IMR-90 (cell line): ENCODE measurements at regions not wholly inside any gene's neighbourhood (a gene's known extent, or its start where the extent isn't known, plus 50 kb on each side); places are given as distances from the start of the nearest gene placed in this dataset.

Experiments used
- ATAC-seq: fragments of 200-7000 bp; cut with Tn5 transposase; 2 replicates; pipeline ENCODE4 v1.9.1; 2020; ENCODE audit warnings: low read depth, mild to moderate bottlenecking, moderate library complexity
- BruUV-seq: library from RNA; stranded (reverse); fragments of 400-500 nt; replicated peaks from 2 replicates; lab custom pipeline; 2021; lab: Mats Ljungman, UMichigan
- CTCF ChIA-PET: fragments of 300-600 bp; formaldehyde crosslinking; extraction: SDS; loops from one replicate; lab custom pipeline; 2021; ENCODE audit warnings: antibody characterized with exemption; lab: Yijun Ruan, JAX
- POLR2A ChIA-PET: fragments of 300-600 bp; sonication (Branson Sonifier 250); formaldehyde crosslinking; loops from one replicate; lab custom pipeline; 2022; ENCODE audit warnings: antibody characterized with exemption; ENCODE audit not compliant: unreplicated experiment; lab: Charles Lee
- DNase-seq: peaks from one replicate; pipeline ENCODE4 v3.0.0; 2013
- H2AFZ ChIP-seq: replicated peaks from 2 replicates; pipeline ENCODE3; 2013; ENCODE audit warnings: low read length, mild to moderate bottlenecking; ENCODE audit not compliant: poor library complexity
- H2AK5ac ChIP-seq: 2 replicates; pipeline ENCODE4 v1.6.1; 2013; ENCODE audit warnings: low read depth, low read length, inconsistent platforms
- H2AK9ac ChIP-seq: replicated peaks from 2 replicates; pipeline ENCODE3; 2013; ENCODE audit warnings: mild to moderate bottlenecking, low read depth, low read length, moderate library complexity; ENCODE audit not compliant: poor library complexity
- H2BK120ac ChIP-seq: 2 replicates; pipeline ENCODE4 v1.6.1; 2013; ENCODE audit warnings: low read depth, low read length, inconsistent platforms
- H2BK15ac ChIP-seq: 3 replicates; pipeline ENCODE4 v1.6.1; 2013; ENCODE audit warnings: low read depth, low read length, inconsistent platforms
- H2BK20ac ChIP-seq: 2 replicates; pipeline ENCODE4 v1.6.1; 2013; ENCODE audit warnings: low read depth, mild to moderate bottlenecking, inconsistent platforms, low read length, moderate library complexity
- H2BK5ac ChIP-seq: 2 replicates; pipeline ENCODE4 v1.6.1; 2013; ENCODE audit warnings: mild to moderate bottlenecking, low read depth, low read length, inconsistent platforms; ENCODE audit not compliant: poor library complexity, severe bottlenecking
- H3K14ac ChIP-seq: replicated peaks from 2 replicates; pipeline ENCODE4 v1.6.1; 2013; ENCODE audit warnings: low read depth, low read length, inconsistent platforms
- H3K18ac ChIP-seq: 2 replicates; pipeline ENCODE4 v1.6.1; 2013; ENCODE audit warnings: low read depth, low read length, control low read depth
- H3K23ac ChIP-seq: 2 replicates; pipeline ENCODE4 v1.6.1; 2013; ENCODE audit warnings: low read depth, low read length, inconsistent platforms
- H3K27ac ChIP-seq: 2 replicates; pipeline ENCODE4 v1.5.1; 2013; ENCODE audit warnings: mild to moderate bottlenecking, control low read depth, low read length; ENCODE audit not compliant: insufficient read depth
- H3K27me3 ChIP-seq: 2 replicates; pipeline ENCODE4 v1.6.1; 2013; ENCODE audit warnings: low read length; ENCODE audit not compliant: control insufficient read depth, insufficient read depth
- H3K36me3 ChIP-seq: 2 replicates; pipeline ENCODE4 v1.6.1; 2013; ENCODE audit warnings: low read length, mixed read lengths; ENCODE audit not compliant: control insufficient read depth, insufficient read depth
- H3K4ac ChIP-seq: 2 replicates; pipeline ENCODE4 v1.6.1; 2013; ENCODE audit warnings: low read depth, low read length, inconsistent platforms
- H3K4me1 ChIP-seq: 2 replicates; pipeline ENCODE4 v1.6.1; 2013; ENCODE audit warnings: low read length, mixed read lengths; ENCODE audit not compliant: control insufficient read depth, insufficient read depth
- H3K4me2 ChIP-seq: 2 replicates; pipeline ENCODE4 v1.6.1; 2013; ENCODE audit warnings: low read depth, mild to moderate bottlenecking, control low read depth, low read length, moderate library complexity
- H3K4me3 ChIP-seq: 2 replicates; pipeline ENCODE4 v1.5.1; 2013; ENCODE audit warnings: low read depth, mild to moderate bottlenecking, control low read depth, low read length, moderate library complexity; ENCODE audit not compliant: insufficient read depth
- H3K56ac ChIP-seq: 2 replicates; pipeline ENCODE4 v1.6.1; 2013; ENCODE audit warnings: low read length, inconsistent platforms; ENCODE audit not compliant: insufficient read depth; ENCODE audit errors: extremely low read depth
- H3K79me1 ChIP-seq, 2 experiments: 2 replicates each; pipeline ENCODE4 v1.6.1; 2013; ENCODE audit warnings: low read length in 2 of 2, inconsistent platforms in 1 of 2, low read depth in 1 of 2
- H3K9ac ChIP-seq: 2 replicates; pipeline ENCODE4 v1.6.1; 2013; ENCODE audit warnings: low read depth, low read length, control low read depth
- H3K9me1 ChIP-seq: 2 replicates; pipeline ENCODE4 v1.6.1; 2013; ENCODE audit warnings: low read length, inconsistent platforms; ENCODE audit not compliant: insufficient read depth
- H3K9me3 ChIP-seq: 2 replicates; pipeline ENCODE4 v1.6.1; 2013; ENCODE audit warnings: low read length; ENCODE audit not compliant: control insufficient read depth, insufficient read depth
- H4K20me1 ChIP-seq: 2 replicates; pipeline ENCODE4 v1.6.1; 2013; ENCODE audit warnings: low read length, inconsistent platforms; ENCODE audit not compliant: insufficient read depth
- H4K5ac ChIP-seq: 2 replicates; pipeline ENCODE4 v1.6.1; 2013; ENCODE audit warnings: mild to moderate bottlenecking, low read depth, low read length, control low read depth
- H4K8ac ChIP-seq, 2 experiments: 2 replicates each; pipeline ENCODE4 v1.6.1; 2013; ENCODE audit warnings: low read depth in 2 of 2, low read length in 2 of 2, control low read depth in 1 of 2, inconsistent platforms in 1 of 2
- H4K91ac ChIP-seq: 2 replicates; pipeline ENCODE4 v1.6.1; 2013; ENCODE audit warnings: low read depth, low read length, inconsistent platforms; ENCODE audit not compliant: insufficient read depth
- BHLHE40 ChIP-seq: fragments of 150-350 bp; IDR thresholded peaks from 2 replicates; pipeline ENCODE4 v1.6.1; 2016; ENCODE audit warnings: mild to moderate bottlenecking, low read depth, low read length
- CEBPB ChIP-seq: IDR thresholded peaks from 2 replicates; pipeline ENCODE4 v1.6.1; 2012; ENCODE audit warnings: low read depth, low read length, improper control_type of control experiment
- CHD1 ChIP-seq: IDR thresholded peaks from 2 replicates; pipeline ENCODE4 v1.6.1; 2012; ENCODE audit warnings: low read depth, low read length, improper control_type of control experiment
- FOS ChIP-seq: fragments of 150-350 bp; IDR thresholded peaks from 2 replicates; pipeline ENCODE4 v1.6.1; 2016; ENCODE audit warnings: low read depth, low read length
- MAFK ChIP-seq: IDR thresholded peaks from 2 replicates; pipeline ENCODE4 v1.6.1; 2012; ENCODE audit warnings: low read depth, low read length, improper control_type of control experiment
- MAZ ChIP-seq: IDR thresholded peaks from 2 replicates; pipeline ENCODE4 v1.6.1; 2012; ENCODE audit warnings: low read depth, mild to moderate bottlenecking, low read length, improper control_type of control experiment, moderate library complexity, borderline replicate concordance
- MXI1 ChIP-seq: IDR thresholded peaks from 2 replicates; pipeline ENCODE4 v1.6.1; 2012; ENCODE audit warnings: low read depth, mild to moderate bottlenecking, low read length, moderate library complexity, borderline replicate concordance
- NFE2L2 ChIP-seq: fragments of 150-350 bp; IDR thresholded peaks from 2 replicates; pipeline ENCODE4 v1.6.1; 2016; ENCODE audit warnings: low read depth, mild to moderate bottlenecking, low read length
- POLR2A ChIP-seq: IDR thresholded peaks from 2 replicates; pipeline ENCODE4 v1.6.1; 2012; ENCODE audit warnings: mild to moderate bottlenecking, low read depth, low read length
- RAD21 ChIP-seq: IDR thresholded peaks from 2 replicates; pipeline ENCODE4 v1.6.1; 2012; ENCODE audit warnings: low read length, improper control_type of control experiment
- RCOR1 ChIP-seq: IDR thresholded peaks from 2 replicates; pipeline ENCODE4 v1.6.1; 2012; ENCODE audit warnings: mild to moderate bottlenecking, low read length, improper control_type of control experiment; ENCODE audit not compliant: insufficient replicate concordance
- RFX5 ChIP-seq: IDR thresholded peaks from 2 replicates; pipeline ENCODE4 v1.8.0; 2012; ENCODE audit warnings: low read depth, mild to moderate bottlenecking, low read length, moderate library complexity
- SMC3 ChIP-seq: fragments of 150-350 bp; IDR thresholded peaks from 2 replicates; pipeline ENCODE4 v1.6.1; 2016; ENCODE audit warnings: low read depth, mild to moderate bottlenecking, antibody characterized with exemption, low read length, moderate library complexity
- WGBS, 2 experiments: methylation state at CpG; one replicate each; pipeline versions ENCODE4 v1.1.5 to v1.1.7; 2013; ENCODE audit warnings: missing lambda C conversion rate in 2 of 2; ENCODE audit not compliant: insufficient read length in 1 of 2; ENCODE audit errors: extremely low coverage in 2 of 2; 5-methylcytosine and 5-hydroxymethylcytosine counted together
- dilution Hi-C: fragments of 300-500 bp; cut with HindIII; formaldehyde crosslinking; loops from one replicate; pipeline ENCODE4 v1.14.3; 2018; ENCODE audit warnings: low sequenced_read_pairs; ENCODE audit not compliant: unreplicated experiment
- in situ Hi-C: fragments of 300-500 bp; cut with MboI; formaldehyde crosslinking; loops from 3 replicates; pipeline ENCODE4 v1.14.3; 2019; ENCODE audit warnings: low sequenced_read_pairs, inconsistent platforms, mixed read lengths
- intact Hi-C: fragments of 100-400 bp; cut with micrococcal nuclease; formaldehyde crosslinking; loops from 2 replicates; pipeline ENCODE4 v1.10.0; 2022
- TF ChIP-seq, protein P1 (sequence below): conservative IDR thresholded peaks from 2 replicates; pipeline ENCODE4 v1.5.1; 2012; ENCODE audit warnings: mild to moderate bottlenecking, low read depth, low read length, improper control_type of control experiment
- TF ChIP-seq, protein P2 (sequence below): fragments of 150-350 bp; IDR thresholded peaks from 2 replicates; pipeline ENCODE4 v1.6.1; 2017; ENCODE audit warnings: mild to moderate bottlenecking, antibody characterized with exemption, low read length, low read depth
- TF ChIP-seq, protein P3 (sequence below): fragments of 150-350 bp; IDR thresholded peaks from 2 replicates; pipeline ENCODE4 v1.6.1; 2016; ENCODE audit warnings: low read depth, mild to moderate bottlenecking, low read length, moderate library complexity, borderline replicate concordance

DNA sequence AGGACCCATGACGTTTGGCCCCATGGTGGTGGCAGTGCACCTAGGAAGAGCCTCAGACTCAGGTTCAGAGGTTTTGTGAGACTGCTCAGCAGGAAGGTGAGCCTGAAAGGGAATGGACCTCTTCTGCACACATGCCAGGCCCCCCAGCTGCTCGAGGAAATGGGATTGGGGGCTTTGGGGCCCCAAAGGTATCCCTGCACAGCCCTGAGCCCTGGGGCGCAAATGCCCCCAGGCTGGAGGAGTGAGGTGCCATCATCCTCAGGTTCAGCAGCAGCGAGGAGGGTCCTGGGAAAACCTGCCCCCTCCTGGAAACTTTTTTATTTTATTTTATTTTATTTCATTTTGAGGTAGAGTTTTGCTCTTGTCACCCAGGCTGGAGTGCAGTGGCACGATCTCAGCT is 171.8 kb upstream of the MVB12B start:
- H2AK5ac ChIP-seq, result no peak overlapping the region
- no peak overlapping the region for H3K27ac ChIP-seq
- H3K4me2 ChIP-seq, result no peak overlapping the region
- in situ Hi-C loops, result no loop called here
- no peak overlapping the region for H3K4me3 ChIP-seq
- no peak overlapping the region for H4K8ac ChIP-seq
- ChIA-PET CTCF (no interaction called here), POLR2A (no interaction called here)
- no peaks in the 10 kb centered on the region for H3K36me3 ChIP-seq
- dilution Hi-C loops, result no loop called here
- no peaks in the 10 kb centered on the region for H3K9me1 ChIP-seq
- peaks cover 29% of the 10 kb centered on the region for H3K27me3 ChIP-seq
- WGBS, 2 experiments, result no CpG with 5 or more reads among the region's 5 CpGs
- H3K4ac ChIP-seq, result no peak overlapping the region
- ATAC-seq, result no peak
- no peak for DNase-seq
- intact Hi-C loops, result no loop called here
- no peak overlapping the region for H3K56ac ChIP-seq
- no peak overlapping the region for H2BK5ac ChIP-seq
- H2AK9ac ChIP-seq, result no peak overlapping the region
- no peak overlapping the region for H3K14ac ChIP-seq
- BruUV-seq, result no TSS peak
- H3K9ac ChIP-seq, result no peak overlapping the region
- H3K18ac ChIP-seq, result no peak overlapping the region
- H2BK15ac ChIP-seq, result no peak overlapping the region
- no peak overlapping the region for H4K5ac ChIP-seq
- no peak for TF ChIP-seq SMC3
- TF ChIP-seq, protein P1, sequence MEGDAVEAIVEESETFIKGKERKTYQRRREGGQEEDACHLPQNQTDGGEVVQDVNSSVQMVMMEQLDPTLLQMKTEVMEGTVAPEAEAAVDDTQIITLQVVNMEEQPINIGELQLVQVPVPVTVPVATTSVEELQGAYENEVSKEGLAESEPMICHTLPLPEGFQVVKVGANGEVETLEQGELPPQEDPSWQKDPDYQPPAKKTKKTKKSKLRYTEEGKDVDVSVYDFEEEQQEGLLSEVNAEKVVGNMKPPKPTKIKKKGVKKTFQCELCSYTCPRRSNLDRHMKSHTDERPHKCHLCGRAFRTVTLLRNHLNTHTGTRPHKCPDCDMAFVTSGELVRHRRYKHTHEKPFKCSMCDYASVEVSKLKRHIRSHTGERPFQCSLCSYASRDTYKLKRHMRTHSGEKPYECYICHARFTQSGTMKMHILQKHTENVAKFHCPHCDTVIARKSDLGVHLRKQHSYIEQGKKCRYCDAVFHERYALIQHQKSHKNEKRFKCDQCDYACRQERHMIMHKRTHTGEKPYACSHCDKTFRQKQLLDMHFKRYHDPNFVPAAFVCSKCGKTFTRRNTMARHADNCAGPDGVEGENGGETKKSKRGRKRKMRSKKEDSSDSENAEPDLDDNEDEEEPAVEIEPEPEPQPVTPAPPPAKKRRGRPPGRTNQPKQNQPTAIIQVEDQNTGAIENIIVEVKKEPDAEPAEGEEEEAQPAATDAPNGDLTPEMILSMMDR, result no peak
- TF ChIP-seq NFE2L2, result no peak
- TF ChIP-seq MXI1, result no peak
- TF ChIP-seq, protein P2, sequence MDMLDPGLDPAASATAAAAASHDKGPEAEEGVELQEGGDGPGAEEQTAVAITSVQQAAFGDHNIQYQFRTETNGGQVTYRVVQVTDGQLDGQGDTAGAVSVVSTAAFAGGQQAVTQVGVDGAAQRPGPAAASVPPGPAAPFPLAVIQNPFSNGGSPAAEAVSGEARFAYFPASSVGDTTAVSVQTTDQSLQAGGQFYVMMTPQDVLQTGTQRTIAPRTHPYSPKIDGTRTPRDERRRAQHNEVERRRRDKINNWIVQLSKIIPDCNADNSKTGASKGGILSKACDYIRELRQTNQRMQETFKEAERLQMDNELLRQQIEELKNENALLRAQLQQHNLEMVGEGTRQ, result no peak
- TF ChIP-seq RAD21, result no peak
- TF ChIP-seq FOS, result no peak
- TF ChIP-seq RCOR1, result no peak
- TF ChIP-seq BHLHE40, result no peak
- TF ChIP-seq CEBPB, result no peak
- TF ChIP-seq, protein P3, sequence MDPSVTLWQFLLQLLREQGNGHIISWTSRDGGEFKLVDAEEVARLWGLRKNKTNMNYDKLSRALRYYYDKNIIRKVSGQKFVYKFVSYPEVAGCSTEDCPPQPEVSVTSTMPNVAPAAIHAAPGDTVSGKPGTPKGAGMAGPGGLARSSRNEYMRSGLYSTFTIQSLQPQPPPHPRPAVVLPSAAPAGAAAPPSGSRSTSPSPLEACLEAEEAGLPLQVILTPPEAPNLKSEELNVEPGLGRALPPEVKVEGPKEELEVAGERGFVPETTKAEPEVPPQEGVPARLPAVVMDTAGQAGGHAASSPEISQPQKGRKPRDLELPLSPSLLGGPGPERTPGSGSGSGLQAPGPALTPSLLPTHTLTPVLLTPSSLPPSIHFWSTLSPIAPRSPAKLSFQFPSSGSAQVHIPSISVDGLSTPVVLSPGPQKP, result no peak
- no peak for TF ChIP-seq RFX5
- no peak for TF ChIP-seq MAZ
- TF ChIP-seq CHD1, result no peak
- no peak for TF ChIP-seq MAFK
- no peak for TF ChIP-seq POLR2A
- no peak overlapping the region for H3K23ac ChIP-seq
- no peaks in the 10 kb centered on the region for H4K20me1 ChIP-seq
- no peak overlapping the region for H4K91ac ChIP-seq
- H3K79me1 ChIP-seq, result no peaks in the 10 kb centered on the region
- no peaks in the 10 kb centered on the region for H3K4me1 ChIP-seq
- H2BK120ac ChIP-seq, result no peak overlapping the region
- H2AFZ ChIP-seq, result no peak overlapping the region
- H2BK20ac ChIP-seq, result no peak overlapping the region
- H3K9me3 ChIP-seq, result no peaks in the 10 kb centered on the region
